Astrocyte of the cerebellum (primary cell): ENCODE measurements at regions not wholly inside any gene's neighbourhood (a gene's known extent, or its start where the extent isn't known, plus 50 kb on each side); places are given as distances from the start of the nearest gene placed in this dataset.

ENCODE experiments used
- DNase-seq: peaks from one replicate; pipeline ENCODE4 v3.0.0-alpha.2; 2011; ENCODE audit warnings: low read depth
- H3K4me3 ChIP-seq: 2 replicates; pipeline ENCODE4 v1.5.1; 2011; ENCODE audit warnings: mild to moderate bottlenecking, low read depth, low read length, moderate library complexity
- CTCF ChIP-seq: IDR thresholded peaks from 2 replicates; pipeline ENCODE4 v1.5.1; 2012; ENCODE audit warnings: low read length, low read depth, moderate library complexity, mild to moderate bottlenecking; ENCODE audit errors: missing control alignments
- in situ Hi-C: cut with HindIII; loops from 2 replicates; pipeline ENCODE4 v1.10.0; 2017; ENCODE audit warnings: low sequenced_read_pairs

- no peak overlapping the region for H3K4me3 ChIP-seq
- TF ChIP-seq CTCF = no peak
- in situ Hi-C loops = no loop called here
- DNase-seq = no peak
Measured at GRCh38 chr6:6970851-6971250, 136.9 kb upstream of the RREB1 start.

GRCh38 chr6:6971369-6971768 is 136.4 kb upstream of the RREB1 start:
- in situ Hi-C loops = no loop called here
- H3K4me3 ChIP-seq = no peak overlapping the region
- DNase-seq = no peak
- TF ChIP-seq CTCF = no peak

DNA sequence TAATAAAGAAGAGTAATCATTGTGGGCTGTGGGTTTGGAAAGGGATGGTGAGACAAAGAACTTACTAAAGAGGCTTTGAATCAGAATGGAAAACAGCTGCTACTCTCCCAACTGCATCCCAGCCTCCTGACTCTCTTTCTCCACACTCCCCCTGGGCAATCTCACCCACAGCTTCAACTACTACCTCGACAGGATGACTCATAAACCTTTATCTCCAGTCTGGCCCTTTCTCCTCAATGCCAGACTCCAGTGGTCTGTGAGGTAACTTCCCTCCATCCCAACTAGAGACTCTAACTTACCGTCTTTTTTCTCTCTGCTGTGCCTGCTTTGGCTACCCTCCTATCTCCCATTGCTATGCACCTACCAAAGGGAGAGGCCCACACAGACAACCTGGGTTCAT is 135.3 kb upstream of the RREB1 start:
- in situ Hi-C loops = no loop called here
- no peak overlapping the region for H3K4me3 ChIP-seq
- peak; percentile 58 for DNase-seq
- no peak for TF ChIP-seq CTCF

DNA sequence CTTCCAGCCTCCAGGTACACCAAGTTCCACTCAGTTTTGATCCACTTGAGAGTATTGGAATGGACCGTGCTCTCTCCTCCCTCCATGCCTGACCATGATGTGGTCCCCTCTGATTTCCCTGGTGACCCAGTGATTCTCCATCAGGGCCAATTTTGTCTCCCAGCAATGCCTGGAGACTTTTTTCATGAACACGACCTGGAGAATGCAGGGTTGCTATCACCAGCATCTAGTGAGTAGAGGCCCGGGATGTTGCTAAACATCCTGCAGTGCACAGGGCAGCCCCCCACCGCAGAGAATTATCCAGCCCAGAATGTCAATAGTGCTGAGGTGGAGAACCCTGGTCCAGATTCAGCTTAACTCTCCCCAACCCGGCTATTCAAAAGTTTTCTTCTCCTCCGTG is 134.0 kb upstream of the RREB1 start:
- no peak for DNase-seq
- no peak for TF ChIP-seq CTCF
- in situ Hi-C loops = no loop called here
- no peak overlapping the region for H3K4me3 ChIP-seq

GRCh38 chr6:6975459-6976111 is 132.2 kb upstream of the RREB1 start:
- in situ Hi-C loops = no loop called here
- TF ChIP-seq CTCF = no peak

GRCh38 chr6:6976193-6976592 is 131.6 kb upstream of the RREB1 start:
- no peak for TF ChIP-seq CTCF
- DNase-seq = no peak
- in situ Hi-C loops = no loop called here
- no peak overlapping the region for H3K4me3 ChIP-seq

More at GRCh38 chr6:6975459-6976111, 132.2 kb upstream of the RREB1 start:
- no peak overlapping the region for H3K4me3 ChIP-seq
- DNase-seq = no peak
